HCT116 (cell line): ENCODE measurements at regions not wholly inside any gene's neighbourhood (a gene's known extent, or its start where the extent isn't known, plus 50 kb on each side); places are given as distances from the start of the nearest gene placed in this dataset.

Experiments used
- CTCF ChIP-seq, 3 experiments: fragments of 200-600 bp in 1 of 3; sonication (generic) in 1 of 3; IDR thresholded peaks in 2 of 3; conservative IDR thresholded peaks in 1 of 3; 2 replicates each; pipeline ENCODE4 v1.5.1; 2012 to 2017; ENCODE audit warnings: low read depth in 2 of 3, low read length in 2 of 3, antibody characterized with exemption in 1 of 3, borderline replicate concordance in 1 of 3, control low read depth in 1 of 3, mild to moderate bottlenecking in 1 of 3, mixed read lengths in 1 of 3, mixed run types in 1 of 3, moderate library complexity in 1 of 3; ENCODE audit not compliant: insufficient read depth in 1 of 3
- ZNF274 ChIP-seq: fragments of 200-500 bp; sonication (Bioruptor generic); IDR thresholded peaks from 2 replicates; pipeline ENCODE4 v1.6.1; 2014; ENCODE audit warnings: mild to moderate bottlenecking, low read depth, low read length, inconsistent platforms
- TF ChIP-seq, protein P1 (sequence below): IDR thresholded peaks from 2 replicates; pipeline ENCODE4 v1.6.1; 2012

DNA sequence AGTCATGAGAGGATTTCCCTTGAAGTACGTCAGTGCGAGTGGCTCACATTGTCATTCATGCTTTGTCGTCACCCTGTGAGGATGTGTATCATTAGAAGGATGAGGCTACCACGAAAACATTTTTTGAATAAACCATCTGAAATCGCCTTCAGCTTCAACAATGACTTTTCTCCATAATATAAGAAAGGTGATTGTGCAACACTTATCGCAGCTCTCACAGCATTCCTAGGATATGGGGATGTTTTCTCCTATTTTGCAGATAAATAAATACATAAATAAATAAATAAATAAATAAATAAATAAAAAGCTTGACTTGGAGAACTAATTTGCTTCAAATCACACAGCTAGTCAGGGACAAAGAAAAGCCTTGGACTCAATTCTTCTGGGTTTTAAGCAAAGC, 326.5 kb downstream of the FOXA2 start:
- TF ChIP-seq, protein P1, sequence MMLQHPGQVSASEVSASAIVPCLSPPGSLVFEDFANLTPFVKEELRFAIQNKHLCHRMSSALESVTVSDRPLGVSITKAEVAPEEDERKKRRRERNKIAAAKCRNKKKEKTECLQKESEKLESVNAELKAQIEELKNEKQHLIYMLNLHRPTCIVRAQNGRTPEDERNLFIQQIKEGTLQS = no peak
- TF ChIP-seq CTCF (IDR thresholded peaks at IDR 0.05 in 2 of 3, conservative IDR thresholded peaks at IDR 0.05 in 1 of 3; ENCODE audit: borderline replicate concordance in 1 of 3, insufficient read depth in 1 of 3, low read depth in 2 of 3, low read length in 2 of 3) (no peak), ZNF274 (no peak)
